ENCODE measurements at regions not wholly inside any gene's neighbourhood (a gene's known extent, or its start where the extent isn't known, plus 50 kb on each side); places are given as distances from the start of the nearest gene placed in this dataset.

DNA sequence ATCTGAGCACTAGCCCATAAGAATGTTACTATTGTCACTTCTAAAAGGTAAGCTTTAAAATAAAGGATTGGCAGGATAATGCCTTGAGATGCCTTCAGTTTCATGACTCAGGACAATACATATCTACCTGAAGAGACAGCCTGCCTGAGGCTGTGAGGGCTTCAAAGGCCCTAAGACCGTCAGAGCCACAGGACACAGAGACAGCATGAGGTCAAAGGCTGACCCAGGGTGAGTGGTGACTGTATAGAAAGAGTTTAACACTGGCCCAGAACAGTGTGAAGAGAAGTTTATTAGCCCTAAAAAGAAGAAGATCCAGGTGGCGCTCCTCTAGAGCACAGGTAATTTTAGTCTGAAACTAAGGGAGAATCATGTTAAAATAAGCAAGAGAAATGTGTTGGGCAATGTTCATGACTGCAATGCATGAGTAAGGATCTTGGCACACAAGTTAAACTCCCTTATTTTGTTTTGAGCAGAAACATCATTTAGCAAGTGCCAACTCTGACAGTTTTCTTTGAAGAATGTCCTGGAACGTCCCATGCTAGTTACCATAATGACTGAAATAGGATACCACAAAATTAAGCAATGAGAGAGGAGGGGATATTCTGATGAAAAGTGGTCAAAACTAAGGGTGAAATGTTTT, 78.1 kb upstream of the FAM110C start:
- Histone ChIP-seq H3K27me3 (replicated peaks; ENCODE audit: insufficient read depth, low read depth, low read length, poor library complexity) (no peaks in the 10 kb centered on the region), H3K36me3 (ENCODE audit: insufficient read depth, low read length, poor library complexity, severe bottlenecking) (no peaks in the 10 kb centered on the region), H3K4me3 (ENCODE audit: low read depth, low read length, poor library complexity, severe bottlenecking) (no peak overlapping the region), H3K4me1 (ENCODE audit: insufficient read depth, low read length, poor library complexity, severe bottlenecking) (no peaks in the 10 kb centered on the region), H3K27ac (ENCODE audit: low read depth, low read length, poor library complexity, severe bottlenecking) (no peak overlapping the region), H3K9me3 (ENCODE audit: low read depth, low read length, poor library complexity, severe bottlenecking) (peaks cover 3% of the 10 kb centered on the region)
- no peak for DNase-seq (ENCODE audit: low spot score)
- ChIA-PET CTCF (no interaction called here), POLR2A (ENCODE audit: low non-redundant PET) (no interaction called here)
- BruUV-seq (replicated peaks), result no TSS peak
- TF ChIP-seq EZH2 (IDR thresholded peaks at IDR 0.05; ENCODE audit: borderline replicate concordance, low read depth, low read length, poor library complexity, severe bottlenecking), result no peak
- TF ChIP-seq, protein P1, sequence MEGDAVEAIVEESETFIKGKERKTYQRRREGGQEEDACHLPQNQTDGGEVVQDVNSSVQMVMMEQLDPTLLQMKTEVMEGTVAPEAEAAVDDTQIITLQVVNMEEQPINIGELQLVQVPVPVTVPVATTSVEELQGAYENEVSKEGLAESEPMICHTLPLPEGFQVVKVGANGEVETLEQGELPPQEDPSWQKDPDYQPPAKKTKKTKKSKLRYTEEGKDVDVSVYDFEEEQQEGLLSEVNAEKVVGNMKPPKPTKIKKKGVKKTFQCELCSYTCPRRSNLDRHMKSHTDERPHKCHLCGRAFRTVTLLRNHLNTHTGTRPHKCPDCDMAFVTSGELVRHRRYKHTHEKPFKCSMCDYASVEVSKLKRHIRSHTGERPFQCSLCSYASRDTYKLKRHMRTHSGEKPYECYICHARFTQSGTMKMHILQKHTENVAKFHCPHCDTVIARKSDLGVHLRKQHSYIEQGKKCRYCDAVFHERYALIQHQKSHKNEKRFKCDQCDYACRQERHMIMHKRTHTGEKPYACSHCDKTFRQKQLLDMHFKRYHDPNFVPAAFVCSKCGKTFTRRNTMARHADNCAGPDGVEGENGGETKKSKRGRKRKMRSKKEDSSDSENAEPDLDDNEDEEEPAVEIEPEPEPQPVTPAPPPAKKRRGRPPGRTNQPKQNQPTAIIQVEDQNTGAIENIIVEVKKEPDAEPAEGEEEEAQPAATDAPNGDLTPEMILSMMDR (conservative IDR thresholded peaks at IDR 0.05; ENCODE audit: low read depth, low read length), result no peak
- intact Hi-C loops (cut with micrococcal nuclease; ENCODE audit: unreplicated experiment), result no loop called here

DNA sequence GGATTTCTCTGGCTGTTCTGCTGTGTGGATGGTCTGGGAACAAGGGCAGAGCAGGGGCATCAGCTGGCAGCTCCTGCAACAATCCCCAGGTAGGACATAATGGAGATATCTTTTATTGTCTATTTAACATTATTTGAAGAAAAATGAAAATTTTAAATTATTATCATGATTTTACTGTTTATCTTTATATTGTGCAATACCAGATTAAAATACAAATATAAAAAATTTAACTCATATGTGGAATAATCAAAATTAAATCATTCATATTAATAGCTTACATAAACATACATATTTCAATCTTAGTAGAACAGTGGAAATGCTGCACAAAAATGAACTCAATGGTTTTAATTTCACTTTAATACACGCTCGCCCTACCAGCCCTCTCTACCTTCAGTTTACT, 70.6 kb upstream of the FAM110C start:
- no peak for DNase-seq (ENCODE audit: low spot score)
- no peak overlapping the region for H3K4me3 ChIP-seq (ENCODE audit: low read depth, low read length, poor library complexity, severe bottlenecking)
- H3K9me3 ChIP-seq (ENCODE audit: low read depth, low read length, poor library complexity, severe bottlenecking), result no peaks in the 10 kb centered on the region
- ChIA-PET CTCF (no interaction called here), POLR2A (ENCODE audit: low non-redundant PET) (no interaction called here)
- intact Hi-C loops (cut with micrococcal nuclease; ENCODE audit: unreplicated experiment), result no loop called here
- TF ChIP-seq, protein P1 (conservative IDR thresholded peaks at IDR 0.05; ENCODE audit: low read depth, low read length), result no peak
- TF ChIP-seq EZH2 (IDR thresholded peaks at IDR 0.05; ENCODE audit: borderline replicate concordance, low read depth, low read length, poor library complexity, severe bottlenecking), result no peak
- no peaks in the 10 kb centered on the region for H3K27me3 ChIP-seq (replicated peaks; ENCODE audit: insufficient read depth, low read depth, low read length, poor library complexity)
- BruUV-seq (replicated peaks), result no TSS peak
- H3K36me3 ChIP-seq (ENCODE audit: insufficient read depth, low read length, poor library complexity, severe bottlenecking), result no peaks in the 10 kb centered on the region
- no peak overlapping the region for H3K27ac ChIP-seq (ENCODE audit: low read depth, low read length, poor library complexity, severe bottlenecking)
- peaks cover 13% of the 10 kb centered on the region for H3K4me1 ChIP-seq (ENCODE audit: insufficient read depth, low read length, poor library complexity, severe bottlenecking)

DNA sequence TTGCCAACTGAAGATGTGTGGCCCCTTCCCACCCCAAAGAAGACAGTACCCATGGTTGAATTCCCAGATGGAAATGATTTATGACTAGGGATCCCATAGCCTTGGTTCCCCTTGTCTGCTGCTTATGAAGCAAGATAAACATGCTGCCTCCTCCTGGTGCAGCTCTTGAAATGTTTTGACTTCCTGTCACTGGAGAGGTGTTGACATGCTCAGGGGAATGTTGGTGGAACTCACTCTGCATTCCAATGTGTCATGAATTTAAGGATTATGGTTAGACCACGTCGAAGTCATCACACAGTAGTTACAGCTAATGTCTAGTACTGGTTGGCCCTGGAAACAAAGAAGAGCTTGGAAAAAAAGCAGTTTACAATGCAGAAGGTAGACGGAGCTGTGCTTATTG, 69.0 kb upstream of the FAM110C start:
- Histone ChIP-seq H3K4me1 (ENCODE audit: insufficient read depth, low read length, poor library complexity, severe bottlenecking) (peaks cover 22% of the 10 kb centered on the region), H3K36me3 (ENCODE audit: insufficient read depth, low read length, poor library complexity, severe bottlenecking) (no peaks in the 10 kb centered on the region), H3K9me3 (ENCODE audit: low read depth, low read length, poor library complexity, severe bottlenecking) (no peaks in the 10 kb centered on the region), H3K27ac (ENCODE audit: low read depth, low read length, poor library complexity, severe bottlenecking) (no peak overlapping the region), H3K27me3 (replicated peaks; ENCODE audit: insufficient read depth, low read depth, low read length, poor library complexity) (no peaks in the 10 kb centered on the region), H3K4me3 (ENCODE audit: low read depth, low read length, poor library complexity, severe bottlenecking) (no peak overlapping the region)
- TF ChIP-seq, protein P1 (conservative IDR thresholded peaks at IDR 0.05; ENCODE audit: low read depth, low read length), result peak; percentile 40; the same call in 1 of the 2 replicates
- TF ChIP-seq EZH2 (IDR thresholded peaks at IDR 0.05; ENCODE audit: borderline replicate concordance, low read depth, low read length, poor library complexity, severe bottlenecking), result no peak
- no TSS peak for BruUV-seq (replicated peaks)
- intact Hi-C loops (cut with micrococcal nuclease; ENCODE audit: unreplicated experiment), result no loop called here
- ChIA-PET CTCF (interaction anchor here (0.5 to 1.2 kb wide), 2 partner anchors 27 to 464 kb away, joined by 3 to 4 read pairs; no protein-coding TSS in a partner anchor), POLR2A (ENCODE audit: low non-redundant PET) (no interaction called here)
- DNase-seq (ENCODE audit: low spot score), result peak; percentile 33

All from A673 (cell line).